GM21723 (cell line): ENCODE measurements at regions not wholly inside any gene's neighbourhood (a gene's known extent, or its start where the extent isn't known, plus 50 kb on each side); places are given as distances from the start of the nearest gene placed in this dataset.
"Not testable (repeated sequence)": the region's sequence is repeated elsewhere in the genome, so short reads cannot be mapped to it uniquely, and the experiment has no call there.

Source experiments
- ATAC-seq: cut with Tn5 transposase; IDR thresholded peaks from one replicate; pipeline ENCODE4 v1.9.1; 2021; ENCODE audit warnings: mild to moderate bottlenecking, moderate library complexity; ENCODE audit not compliant: unreplicated experiment

DNA sequence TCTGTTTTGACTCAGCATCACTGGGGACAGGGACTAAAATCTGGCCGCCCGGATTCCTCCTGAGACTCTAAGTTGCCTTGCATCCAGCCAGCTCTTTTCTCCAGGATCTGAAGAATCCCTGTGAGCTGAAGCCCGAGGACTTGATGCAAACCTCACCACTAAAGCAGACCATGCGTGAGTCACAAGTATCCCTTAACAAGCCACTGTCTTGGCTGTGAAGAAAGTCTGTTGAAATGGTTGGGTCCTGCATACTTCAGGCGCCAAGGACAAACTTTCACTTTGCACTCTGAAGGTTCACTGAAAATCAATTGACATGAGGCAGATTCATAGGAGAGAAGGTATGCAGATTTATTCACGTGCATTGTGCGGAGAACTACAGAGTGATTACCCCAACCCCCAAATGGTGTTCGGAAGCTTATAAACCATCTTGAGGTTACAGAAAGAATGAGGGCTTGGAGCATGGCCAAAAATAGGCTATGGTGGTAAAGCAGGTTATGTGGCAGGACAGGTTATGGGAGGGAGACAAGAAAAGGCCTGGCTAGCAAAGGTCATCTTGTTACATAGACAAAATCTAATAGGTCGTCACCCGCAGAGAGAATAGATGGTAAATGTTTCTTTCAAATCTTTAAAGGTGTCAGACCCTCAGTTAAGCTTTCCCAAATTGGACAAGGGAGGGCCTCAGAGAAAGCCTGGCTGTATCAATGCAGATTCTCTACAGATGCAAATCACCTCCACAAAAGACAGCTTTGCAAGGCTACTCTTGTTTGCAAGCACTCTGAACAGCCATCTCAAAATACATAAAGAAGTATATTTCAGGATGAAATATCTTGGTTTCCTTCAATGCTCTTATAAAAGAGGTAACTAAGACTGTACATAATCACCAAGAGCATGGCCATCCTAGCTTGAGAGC, 126.3 kb upstream of the PLAAT1 start:
- ATAC-seq: no peak

DNA sequence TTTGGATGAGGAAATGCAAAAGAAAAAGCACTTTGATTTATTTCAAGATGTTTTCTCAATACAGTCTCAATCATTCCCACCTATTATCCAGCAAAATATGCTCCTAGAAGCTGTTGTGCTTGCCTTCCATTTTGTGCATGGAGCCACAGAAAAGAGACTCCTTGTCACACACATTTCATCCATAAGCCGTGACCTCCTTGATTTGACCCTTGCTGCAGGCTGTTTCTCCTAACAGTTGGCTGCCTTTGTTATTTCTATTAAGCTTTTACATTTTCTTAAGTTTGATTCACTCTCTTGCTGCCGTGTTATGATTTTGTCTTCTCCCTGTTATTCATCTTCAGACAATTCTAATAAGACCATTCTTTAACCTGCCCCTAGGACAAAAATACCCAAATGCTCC, 124.2 kb upstream of the PLAAT1 start:
- no peak for ATAC-seq

DNA sequence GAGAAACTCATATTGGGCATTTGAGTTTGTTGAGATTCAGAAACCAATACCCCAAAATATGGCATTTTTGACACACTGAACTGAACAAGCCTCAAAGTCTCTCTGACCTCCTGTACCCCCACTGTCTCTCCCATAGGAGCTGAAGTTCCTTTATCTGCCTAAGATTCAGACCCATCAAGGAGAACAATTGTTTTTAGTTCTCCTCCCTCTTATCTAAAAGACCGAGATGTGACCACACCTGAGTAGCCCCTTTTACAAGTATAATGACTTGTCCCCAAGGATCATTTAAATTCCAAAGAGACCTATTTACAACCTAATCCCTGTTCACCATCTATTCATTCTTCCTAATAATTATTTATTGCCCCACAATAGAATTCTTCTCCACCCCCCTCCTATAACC, 122.1 kb upstream of the PLAAT1 start:
- ATAC-seq: no peak

DNA sequence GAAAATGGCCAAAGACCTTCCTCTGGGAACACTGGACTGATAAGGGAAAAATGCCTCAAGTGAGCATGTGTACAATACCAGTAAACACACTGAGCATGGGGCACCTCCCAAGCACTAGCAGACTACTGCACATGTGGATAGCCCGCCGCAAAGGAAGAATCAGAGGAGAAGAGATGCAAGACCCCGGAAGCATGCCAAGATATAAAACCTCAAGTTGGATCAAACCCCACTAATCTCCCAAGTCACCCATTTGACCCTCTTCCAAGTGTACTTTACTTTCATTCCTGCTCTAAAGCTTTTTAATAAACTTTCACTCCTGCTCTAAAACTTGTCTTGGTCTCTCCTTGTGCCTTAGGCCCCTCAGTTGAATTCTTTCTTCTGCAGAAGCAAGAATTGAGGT, 121.1 kb upstream of the PLAAT1 start:
- no peak for ATAC-seq

DNA sequence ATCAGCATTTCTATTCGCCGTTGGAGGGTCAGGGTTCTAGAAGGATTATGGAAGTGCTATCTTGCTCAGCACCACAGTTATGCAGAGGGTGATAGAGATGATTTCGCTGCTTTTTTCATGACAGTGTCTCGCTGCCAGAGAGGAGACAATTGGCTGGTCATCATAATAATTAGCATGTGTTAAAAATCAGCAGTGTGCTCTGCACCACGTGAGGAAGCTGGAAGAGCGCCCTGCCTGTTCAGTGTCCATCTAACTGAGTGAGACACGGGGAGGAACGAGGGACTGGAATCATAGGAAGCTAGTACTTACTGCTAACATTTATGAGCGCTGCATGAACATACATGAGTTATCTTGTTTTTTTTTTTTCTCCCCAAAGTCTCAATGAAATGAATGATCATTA, 116.2 kb upstream of the PLAAT1 start:
- no peak for ATAC-seq

DNA sequence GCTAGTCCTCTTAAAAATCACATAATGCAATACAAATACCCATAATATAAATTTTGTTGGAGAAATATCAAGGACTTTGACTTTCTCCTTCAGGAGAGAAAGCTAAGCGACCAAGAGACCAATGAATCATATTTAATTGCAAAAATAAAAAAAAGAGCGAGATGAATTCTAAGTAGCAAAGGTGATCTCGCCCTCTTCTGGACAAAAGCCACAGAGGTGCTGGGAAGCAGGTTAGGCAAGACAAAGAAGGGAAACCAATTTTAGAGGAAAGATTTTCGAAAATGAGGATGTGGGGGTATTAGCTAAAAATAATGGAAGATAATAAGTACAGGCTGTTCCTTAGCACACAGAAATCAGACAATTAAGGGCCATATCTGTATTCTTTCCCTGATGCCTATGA, 111.4 kb upstream of the PLAAT1 start:
- no peak for ATAC-seq

DNA sequence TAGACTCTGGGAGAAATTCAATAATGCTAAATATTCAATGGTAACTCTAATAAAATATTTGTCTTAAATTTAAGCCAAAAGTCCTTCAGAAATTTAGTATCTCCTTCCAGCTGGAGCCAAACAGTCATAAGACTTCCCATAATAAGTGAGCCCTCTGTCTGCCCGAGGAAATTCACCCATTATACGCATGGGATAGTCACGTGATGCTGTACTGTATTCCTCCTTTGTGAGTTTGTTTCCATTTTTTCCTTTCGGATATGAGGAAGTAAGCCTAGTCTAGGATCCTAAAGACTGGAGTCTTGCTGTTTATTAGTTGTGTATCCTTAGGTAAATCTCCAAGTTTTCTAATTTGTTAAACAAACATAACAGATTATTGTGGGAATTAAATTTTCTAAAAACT, 110.4 kb upstream of the PLAAT1 start:
- ATAC-seq: no peak

DNA sequence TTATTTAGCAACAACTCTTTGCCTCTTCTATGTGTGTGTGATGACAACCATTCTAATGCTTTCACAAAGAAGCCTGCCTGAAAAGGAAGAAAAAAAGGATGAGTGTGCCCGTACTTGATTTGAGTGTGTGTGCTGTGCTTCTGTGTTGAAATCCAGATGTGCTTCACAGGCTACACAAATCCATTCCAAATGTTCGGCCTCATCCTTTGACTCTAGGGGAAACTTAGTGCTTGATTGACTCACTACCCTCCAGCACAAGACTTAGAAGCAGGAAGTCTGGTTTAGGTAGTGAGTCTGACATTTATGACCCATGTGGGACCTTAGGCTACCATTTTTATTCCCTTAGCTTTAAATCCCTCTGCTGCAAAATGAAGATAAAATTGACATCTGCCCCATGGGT, 108.8 kb upstream of the PLAAT1 start:
- no peak for ATAC-seq

DNA sequence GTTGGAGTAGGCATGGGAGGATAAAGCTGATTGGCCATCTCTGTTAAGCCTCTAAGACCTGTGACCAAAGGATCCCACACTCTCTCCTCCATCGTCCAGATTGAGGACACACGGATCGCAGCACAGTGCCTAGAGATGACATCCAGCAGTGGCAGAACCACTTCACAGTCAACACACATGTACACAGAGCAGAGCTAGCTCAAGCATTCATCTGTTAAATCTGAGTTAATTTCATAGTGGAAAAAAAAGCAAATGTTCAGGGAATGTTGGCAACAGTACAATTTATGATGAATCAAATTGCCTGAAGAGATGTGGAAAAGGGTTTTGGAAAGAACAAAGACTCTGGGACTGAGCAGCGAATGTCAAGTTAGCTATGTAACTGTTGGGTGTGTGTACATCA, 108.1 kb upstream of the PLAAT1 start:
- no peak for ATAC-seq

DNA sequence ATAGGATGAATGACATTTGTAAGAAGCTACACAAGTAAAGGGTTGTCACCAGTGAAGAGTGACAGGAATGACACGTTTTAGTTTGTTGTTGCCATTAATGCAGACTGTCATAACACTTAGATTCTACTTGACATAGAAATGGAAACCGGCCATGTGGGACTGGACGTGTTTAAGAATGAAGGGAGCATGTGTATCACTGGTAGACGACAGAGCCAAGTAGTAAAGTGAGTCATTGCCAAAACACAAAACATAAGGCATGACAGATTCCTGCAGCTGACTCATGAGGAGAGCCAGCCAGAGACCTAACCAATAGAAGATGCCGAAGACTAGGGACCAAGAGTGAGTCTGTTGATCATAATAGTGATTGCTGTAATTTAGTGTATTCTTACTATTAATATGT, 106.2 kb upstream of the PLAAT1 start:
- ATAC-seq: no peak

DNA sequence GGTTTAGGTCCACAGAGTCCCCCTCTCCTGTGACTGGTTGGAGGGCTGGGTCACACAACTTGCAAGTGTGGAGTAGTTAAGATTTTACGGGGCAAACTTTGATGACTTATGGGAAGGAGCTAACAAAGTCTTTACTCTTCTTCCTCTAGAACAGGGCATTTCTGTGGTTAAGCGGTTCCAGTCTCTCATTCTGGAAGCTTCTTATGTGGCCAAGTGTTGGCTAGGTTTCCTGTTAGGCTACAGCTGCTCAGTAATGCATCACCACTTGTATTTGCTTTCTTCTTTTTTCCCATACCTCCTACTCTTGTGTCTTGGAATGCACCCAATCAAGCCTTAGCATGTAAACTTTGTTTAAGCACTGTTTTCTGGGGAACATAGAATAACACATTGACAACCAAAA, 100.6 kb upstream of the PLAAT1 start:
- no peak for ATAC-seq

DNA sequence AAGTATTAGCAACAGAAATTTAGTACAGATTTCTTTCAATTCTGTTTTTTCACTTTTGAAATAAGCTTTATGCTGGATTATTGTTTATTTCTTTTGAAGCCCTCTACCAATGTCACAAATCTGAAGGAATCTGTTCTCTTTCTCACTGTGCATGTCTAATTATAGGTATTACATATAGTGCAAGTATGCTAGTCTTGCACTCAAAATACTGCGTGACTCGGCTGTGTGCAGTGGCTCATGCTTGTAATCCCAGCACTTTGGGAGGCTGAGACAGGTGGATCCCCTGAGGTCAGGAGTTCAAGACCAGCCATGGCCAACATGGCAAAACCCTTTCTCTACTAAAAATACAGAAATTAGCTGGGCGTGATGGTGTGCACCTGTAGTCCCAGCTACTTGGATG, 95.8 kb upstream of the PLAAT1 start:
- ATAC-seq: no peak

DNA sequence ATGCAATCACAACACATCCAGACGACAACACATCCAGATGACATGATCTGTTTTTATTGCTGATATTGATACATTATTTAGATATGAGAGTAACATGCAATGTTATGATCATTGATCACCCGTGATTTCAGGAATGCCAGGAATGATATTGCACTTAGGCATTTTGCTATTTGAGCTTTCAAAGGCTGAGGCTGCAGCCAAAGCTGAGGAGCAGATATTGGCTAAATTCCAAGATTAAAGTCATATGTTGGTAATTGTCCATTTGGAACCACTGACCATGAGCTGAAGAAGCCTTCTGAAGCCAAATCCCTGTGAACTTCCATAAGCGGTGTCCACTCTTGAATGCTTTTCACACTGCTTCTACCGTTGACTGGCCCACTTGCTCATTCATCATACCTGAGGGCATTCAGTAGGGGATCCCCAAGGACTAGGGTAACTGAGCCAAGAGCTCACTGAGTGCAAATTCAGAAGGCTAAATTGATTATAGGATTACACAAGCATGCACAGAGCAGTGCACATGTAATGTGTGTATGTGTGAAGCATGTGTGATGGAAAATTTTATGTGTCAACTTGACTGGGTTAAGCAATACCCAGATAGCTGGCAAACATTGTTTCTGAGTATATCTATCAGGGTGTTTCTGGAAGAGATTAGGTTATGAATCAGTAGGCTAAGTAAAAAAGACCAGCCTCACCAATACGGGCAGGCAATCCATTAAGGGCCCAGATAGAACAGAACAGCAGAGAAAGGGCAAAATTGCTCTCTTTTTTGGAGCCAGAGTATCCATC, 92.1 kb upstream of the PLAAT1 start:
- no peak for ATAC-seq

DNA sequence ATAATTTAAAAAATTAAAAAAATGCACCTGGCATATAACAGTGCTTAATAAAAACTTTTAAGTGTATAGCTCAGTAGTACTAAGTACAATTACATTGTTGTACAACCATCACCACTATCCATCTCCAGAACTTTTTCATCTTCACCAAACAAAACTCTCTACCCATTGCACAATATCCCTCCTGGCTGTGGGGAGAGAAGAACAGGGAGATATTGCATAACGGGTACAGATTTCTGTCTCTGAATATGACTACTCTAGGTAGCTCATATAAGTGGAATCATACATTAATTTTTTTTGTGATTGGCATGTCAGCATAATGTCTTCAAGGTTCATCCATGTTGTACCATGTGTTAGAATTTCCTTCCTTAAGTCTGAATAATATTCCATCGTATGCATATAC, 91.0 kb upstream of the PLAAT1 start:
- ATAC-seq: no peak

DNA sequence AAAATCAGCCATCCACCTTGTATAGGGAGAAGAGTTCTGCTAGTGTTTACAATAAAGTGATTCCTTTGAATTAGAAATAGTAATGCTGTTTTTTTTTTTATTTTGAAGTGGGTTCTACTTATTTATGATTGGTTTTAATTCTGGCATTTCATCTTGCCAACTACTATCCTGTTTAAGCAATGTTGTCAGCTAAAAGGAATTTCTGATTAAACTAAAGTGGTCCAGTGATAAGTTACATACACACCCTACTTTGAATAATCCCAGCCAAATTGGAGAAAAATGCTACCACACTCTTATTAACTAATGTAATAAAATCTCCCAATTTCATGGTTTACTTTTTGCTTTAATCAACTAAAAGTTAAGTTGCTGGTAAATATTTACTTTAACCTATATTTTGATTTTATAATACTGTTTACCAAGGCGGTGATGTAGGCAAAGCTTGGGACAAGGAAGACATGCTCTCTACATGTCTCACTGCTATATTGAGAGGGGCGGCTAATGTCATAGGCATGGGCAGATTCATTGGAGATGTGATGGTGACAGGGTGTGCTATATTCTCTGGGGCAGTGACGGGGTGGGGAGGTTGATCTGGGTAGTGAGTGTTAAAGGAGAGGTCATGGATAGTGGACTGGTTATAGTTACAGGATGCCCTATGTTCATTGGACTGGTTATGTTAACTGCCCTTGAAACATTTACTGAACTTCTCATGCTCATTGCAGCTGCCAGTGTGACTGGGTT, 85.8 kb upstream of the PLAAT1 start:
- ATAC-seq: not testable (repeated sequence)

DNA sequence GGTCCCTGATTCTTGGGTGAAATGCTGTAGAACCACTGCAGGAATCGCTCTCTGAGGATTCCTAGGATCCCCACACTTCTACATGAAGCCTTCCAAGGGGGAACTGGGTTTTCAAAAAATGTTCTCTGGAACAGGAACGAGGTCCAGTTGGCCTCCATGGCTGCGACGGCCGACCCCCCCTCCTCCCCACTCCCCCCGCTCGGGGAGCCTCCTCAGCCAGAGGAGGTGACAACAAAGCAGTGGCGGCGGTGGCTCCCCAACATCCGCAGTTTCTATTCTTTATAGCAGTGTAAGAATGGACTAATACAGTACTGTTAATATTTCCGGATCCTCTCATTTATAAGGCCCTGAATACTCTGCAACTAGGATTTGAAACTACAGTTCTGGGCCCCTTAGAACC, 84.0 kb upstream of the PLAAT1 start:
- ATAC-seq: no peak

DNA sequence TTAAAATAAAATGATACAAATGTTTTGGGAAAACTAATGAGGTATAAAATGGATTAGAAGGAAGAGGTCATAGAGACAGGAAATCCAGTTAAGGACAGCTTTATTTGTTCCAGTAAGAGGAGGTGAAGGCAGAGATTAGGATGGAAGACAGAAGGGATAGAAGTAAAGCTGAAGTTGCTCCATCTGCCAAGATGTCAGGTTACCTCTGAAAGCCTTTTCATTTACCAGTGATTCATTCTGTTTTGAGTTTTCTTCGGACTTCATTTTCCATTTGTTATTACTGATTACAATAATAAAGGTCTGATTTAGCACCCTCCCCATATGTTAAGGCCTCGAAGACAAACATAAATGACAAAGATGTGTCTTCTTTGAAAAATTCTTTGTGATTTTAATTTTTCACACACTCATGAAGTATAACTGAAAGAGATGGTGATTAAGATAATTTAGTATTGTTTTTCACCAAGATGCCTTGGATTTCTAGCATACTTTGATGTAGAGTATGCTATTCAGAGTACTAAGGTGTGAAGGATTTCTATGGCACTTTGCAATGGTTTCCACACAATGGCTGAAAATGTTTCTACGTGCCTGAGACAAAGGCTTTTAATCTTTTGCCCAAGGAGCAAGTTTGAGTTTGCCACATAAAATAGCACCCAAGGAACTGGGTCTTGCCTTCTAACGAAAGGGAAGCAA, 75.4 kb upstream of the PLAAT1 start:
- no peak for ATAC-seq

DNA sequence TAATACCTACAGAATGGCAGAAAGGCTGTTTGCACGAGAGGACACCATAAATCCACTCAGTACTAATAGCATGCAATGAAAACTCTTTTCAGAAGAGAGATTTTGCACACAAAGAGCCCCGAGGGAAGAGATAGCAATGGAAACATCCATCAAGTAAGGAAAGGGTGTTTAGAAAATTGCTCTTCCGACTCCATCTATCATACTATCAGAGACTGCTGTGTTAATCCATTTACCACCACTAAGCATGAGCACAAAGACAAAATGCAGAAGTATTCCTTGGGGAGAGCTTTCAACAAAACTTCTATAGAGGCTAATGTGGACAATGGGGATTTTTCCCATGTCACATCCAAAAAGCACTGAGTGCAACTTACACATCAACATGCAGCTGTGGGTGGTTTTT, 72.1 kb upstream of the PLAAT1 start:
- ATAC-seq: no peak

DNA sequence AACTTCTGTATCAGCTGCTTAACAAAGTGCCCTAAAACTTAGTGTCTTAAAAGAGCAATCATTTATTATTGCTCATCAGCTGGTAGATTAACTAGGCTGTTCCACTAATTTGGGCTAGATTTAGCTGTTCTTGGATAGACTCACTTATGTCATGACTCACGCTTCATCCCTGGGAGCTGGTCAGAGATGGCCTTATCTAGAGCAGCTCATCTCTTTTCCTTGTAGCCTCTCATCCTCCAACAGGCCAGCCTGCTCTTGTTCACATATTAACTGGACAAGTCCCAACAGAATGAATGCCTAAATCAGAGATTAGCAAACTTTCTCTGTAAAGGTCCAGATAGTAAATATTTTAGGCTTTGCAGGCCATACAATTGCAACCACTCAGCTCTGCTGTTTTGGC, 66.9 kb upstream of the PLAAT1 start:
- ATAC-seq: no peak

DNA sequence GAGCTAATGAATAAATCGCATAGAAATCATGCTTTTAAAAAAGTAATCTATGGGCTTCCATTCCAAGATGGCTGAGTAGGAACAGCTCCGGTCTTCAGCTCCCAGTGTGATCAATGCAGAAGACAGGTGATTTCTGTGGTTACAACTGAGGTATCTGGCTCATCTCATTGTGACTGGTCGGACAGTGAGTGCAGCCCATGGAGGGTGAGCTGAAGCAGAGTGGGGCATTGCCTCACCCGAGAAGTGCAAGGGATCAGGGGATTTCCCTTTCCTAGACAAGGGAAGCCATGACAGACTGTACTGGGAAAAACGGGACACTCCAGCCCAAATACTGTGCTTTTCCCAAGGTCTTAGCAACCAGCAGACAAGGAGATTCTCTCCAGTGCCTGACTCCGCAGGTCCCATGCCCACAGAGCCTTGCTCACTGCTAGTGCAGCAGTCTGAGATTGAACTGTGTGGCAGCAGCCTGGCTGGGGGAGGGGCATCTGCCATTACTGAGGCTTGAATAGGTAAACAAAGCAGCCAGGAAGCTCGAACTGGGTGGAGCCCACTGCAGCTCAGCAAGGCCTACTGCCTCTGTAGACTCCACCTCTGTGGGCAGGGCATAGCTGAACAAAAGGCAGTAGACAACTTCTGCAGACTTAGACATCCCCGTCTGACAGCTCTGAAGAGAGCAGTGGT, 61.5 kb upstream of the PLAAT1 start:
- ATAC-seq: not testable (repeated sequence)
